AG09309 (cell line): ENCODE measurements at regions not wholly inside any gene's neighbourhood (a gene's known extent, or its start where the extent isn't known, plus 50 kb on each side); places are given as distances from the start of the nearest gene placed in this dataset.
A peak's percentile ranks its signal among the peaks of the same experiment; 100 is the strongest.
"Not testable (repeated sequence)": the region's sequence is repeated elsewhere in the genome, so short reads cannot be mapped to it uniquely, and the experiment has no call there.

Experiments used
- DNase-seq: peaks from one replicate; pipeline ENCODE4 v3.0.0-alpha.2; 2010; ENCODE audit warnings: low read depth
- H3K4me3 ChIP-seq: 2 replicates; pipeline ENCODE4 v1.5.1; 2011; ENCODE audit warnings: mild to moderate bottlenecking, low read depth, low read length, moderate library complexity; ENCODE audit not compliant: control insufficient read depth
- TF ChIP-seq, protein P1 (sequence below): IDR thresholded peaks from 2 replicates; pipeline ENCODE4 v1.5.1; 2011; ENCODE audit warnings: mild to moderate bottlenecking, low read depth, low read length, inconsistent platforms; ENCODE audit not compliant: insufficient read depth, control insufficient read depth; ENCODE audit errors: missing control alignments

DNA sequence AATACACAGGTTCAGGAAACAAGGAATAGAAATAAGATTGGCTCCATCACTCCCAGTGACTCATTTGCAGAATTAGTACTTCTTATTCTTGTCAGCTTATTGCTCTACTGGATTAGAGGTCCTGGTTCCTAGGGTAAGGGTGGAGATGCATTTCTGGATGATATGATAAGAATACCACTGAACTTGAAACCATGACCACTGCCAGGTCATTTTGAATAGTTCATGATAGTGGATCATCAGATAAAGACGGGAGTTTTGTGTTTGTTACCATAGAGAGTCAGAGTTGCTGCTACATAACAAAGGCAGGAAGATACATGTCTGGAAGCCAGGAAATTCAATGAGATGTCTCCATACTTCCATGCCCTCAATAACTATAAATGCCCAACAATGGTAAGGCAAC lies 109.2 kb upstream of the FAT1 start:
- TF ChIP-seq, protein P1, sequence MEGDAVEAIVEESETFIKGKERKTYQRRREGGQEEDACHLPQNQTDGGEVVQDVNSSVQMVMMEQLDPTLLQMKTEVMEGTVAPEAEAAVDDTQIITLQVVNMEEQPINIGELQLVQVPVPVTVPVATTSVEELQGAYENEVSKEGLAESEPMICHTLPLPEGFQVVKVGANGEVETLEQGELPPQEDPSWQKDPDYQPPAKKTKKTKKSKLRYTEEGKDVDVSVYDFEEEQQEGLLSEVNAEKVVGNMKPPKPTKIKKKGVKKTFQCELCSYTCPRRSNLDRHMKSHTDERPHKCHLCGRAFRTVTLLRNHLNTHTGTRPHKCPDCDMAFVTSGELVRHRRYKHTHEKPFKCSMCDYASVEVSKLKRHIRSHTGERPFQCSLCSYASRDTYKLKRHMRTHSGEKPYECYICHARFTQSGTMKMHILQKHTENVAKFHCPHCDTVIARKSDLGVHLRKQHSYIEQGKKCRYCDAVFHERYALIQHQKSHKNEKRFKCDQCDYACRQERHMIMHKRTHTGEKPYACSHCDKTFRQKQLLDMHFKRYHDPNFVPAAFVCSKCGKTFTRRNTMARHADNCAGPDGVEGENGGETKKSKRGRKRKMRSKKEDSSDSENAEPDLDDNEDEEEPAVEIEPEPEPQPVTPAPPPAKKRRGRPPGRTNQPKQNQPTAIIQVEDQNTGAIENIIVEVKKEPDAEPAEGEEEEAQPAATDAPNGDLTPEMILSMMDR, result no peak
- H3K4me3 ChIP-seq, result no peak overlapping the region
- DNase-seq, result no peak

DNA sequence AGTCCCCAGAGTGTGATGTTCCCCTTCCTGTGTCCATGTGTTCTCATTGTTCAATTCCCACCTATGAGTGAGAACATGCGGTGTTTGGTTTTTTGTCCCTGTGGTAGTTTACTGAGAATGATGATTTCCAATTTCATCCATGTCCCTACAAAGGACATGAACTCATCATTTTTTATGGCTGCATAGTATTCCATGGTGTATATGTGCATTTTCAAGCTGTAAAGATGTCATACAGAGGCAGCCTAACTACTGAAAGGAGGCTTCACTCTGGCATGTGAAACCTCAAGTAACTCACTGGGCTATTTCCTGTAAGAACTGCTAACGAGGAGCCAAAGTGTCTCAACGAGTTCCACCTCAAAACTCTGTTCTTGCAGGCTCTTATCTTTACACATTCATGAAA lies 113.8 kb upstream of the FAT1 start:
- H3K4me3 ChIP-seq, DNase-seq: not testable (repeated sequence)

DNA sequence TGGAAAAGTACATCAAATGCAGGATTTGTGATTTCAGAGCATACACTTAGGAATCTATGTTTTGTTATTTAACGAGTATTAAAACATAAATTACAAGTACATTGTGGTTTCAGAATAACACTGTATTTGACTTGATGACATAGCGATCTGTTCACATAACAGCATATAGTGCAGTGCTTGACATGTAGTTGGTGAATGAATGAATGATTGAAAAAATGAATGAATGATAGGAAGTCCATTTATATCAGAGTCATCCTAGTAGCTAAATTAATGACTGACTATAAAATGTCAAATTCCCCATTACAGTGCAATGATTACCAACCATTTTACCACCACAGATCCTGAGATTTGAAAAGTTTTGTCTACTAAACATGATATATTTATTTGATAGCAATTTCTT lies 114.6 kb upstream of the FAT1 start:
- DNase-seq, result no peak
- H3K4me3 ChIP-seq, result no peak overlapping the region
- TF ChIP-seq, protein P1, result no peak

DNA sequence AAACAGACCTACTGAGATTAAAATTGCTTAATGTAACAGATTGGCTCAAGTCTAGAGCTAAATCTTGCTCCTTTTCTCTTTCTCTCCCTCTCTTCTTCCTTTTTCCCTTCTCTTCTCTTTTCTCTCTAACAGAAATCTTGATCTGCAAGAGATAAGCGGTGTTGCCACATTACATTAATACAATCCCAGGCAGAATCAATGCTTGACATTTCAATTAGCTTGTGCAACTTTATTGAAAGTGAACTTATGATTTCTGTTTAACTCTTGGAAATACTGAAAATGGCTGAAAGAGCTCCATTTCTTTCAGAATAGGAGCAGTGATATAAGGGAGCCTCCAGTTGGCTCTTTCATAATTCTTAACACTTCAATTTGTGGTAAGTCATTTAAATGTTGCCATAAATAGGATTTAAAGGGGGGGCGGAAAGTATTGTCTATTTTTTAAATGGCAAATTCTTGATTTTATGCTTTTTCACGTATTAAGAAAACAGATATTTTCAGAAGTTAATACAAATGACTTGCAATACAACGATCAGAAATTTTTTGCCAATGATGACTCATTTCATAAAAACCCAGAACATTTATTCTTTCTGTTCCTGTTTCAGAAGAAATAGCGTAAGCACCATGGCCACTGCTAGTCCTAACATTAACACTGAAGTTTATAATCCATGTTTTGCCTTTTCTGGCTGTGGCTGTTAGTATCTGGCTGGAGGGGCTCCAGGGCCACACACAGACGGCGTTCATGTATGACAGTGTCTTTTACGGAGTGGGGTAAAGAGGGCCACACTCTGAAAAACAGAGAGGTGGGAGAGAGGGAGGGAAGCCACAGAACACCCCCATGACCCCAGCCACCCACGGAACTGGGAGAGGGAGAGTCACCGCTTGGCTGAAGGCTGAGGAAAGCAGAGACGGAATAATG lies 115.7 kb upstream of the FAT1 start:
- TF ChIP-seq, protein P1, result no peak
- no peak for DNase-seq
- peak overlapping the region; percentile 30 for H3K4me3 ChIP-seq

DNA sequence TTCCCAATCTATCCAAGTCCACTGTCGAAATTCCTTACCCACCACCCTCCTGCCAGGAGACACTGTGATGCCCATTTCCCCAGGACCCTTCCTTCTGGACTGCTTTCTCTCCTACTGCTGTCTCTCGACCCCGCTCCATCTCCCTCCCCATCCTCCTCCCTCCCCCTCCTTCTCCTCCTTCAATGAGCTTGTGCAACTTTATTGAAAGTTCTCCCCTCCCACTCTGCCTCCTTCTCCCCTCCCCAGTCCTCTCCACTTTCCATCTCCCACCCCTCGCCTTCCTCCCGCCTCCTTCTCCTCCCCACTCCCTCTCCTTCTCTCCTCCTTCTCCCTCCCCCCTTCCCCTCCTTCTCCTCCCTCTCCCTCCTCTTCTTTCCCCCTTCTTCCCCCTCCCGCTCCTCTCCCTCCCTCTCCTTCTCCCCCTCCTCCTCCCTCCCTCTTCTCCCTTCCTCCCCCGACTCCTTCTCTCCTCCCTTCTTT lies 116.6 kb upstream of the FAT1 start:
- TF ChIP-seq, protein P1, result no peak
- peak overlapping the region; percentile 4 for H3K4me3 ChIP-seq
- no peak for DNase-seq

DNA sequence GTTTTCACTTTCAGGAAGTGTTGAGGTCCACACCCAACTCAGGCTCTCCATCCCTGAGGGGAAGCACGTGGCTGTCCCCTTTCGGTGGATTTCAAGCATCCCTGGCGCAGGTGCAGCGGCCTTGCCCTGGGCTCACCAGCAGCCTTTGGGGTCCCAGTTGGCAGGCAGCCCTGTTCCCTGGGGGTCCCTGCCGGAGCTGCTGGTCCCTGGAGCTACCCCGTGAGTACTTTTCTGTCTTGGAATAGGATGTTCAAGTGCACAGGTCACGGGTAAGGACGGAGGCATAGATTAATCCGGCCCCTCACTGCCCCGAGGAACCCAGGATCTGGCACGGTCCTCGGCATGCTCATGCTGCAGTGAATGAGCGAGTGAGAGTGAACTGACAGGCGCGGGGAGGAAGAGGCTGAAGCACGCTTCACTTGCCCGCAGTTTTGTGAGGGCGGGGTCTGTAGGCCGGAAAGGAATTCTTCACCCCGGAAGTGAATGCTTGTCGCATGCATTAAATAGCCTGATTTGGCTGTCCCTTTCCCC lies 117.2 kb upstream of the FAT1 start:
- DNase-seq, result no peak
- TF ChIP-seq, protein P1, result no peak
- H3K4me3 ChIP-seq, result no peak overlapping the region

DNA sequence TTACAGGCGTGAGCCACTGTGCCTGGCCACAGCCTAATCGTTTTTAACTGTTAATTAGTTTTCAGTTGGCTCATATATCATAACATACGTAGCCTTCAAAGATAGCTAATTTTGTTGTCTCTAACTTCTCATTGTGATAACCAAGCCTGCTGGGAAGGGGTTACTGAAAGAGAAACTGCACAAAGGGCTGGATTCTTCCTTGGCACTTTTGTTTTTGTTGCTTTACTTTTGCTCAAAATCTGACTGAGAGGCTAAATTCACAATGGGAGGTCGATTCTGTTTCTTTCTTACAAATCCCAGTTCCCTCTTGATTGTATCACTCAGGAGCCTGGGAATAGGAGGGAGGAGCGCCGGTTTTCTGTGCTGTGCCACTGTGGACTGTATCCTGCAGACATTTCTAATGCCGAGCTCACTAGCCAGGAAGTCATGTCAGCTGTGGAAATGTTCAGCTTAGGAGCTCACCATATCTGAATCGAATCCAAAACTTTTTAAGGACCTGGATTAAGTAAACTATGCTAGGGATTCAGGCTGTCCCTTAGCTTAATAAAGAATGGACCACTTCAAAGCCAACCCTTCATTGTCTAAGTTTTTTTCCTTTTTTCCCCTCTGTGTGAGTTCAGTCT lies 120.5 kb upstream of the FAT1 start:
- peak overlapping the region; percentile 16 for H3K4me3 ChIP-seq
- TF ChIP-seq, protein P1, result no peak
- DNase-seq, result peak; percentile 35
